SH-SY5Y (cell line): ENCODE measurements at regions not wholly inside any gene's neighbourhood (a gene's known extent, or its start where the extent isn't known, plus 50 kb on each side); places are given as distances from the start of the nearest gene placed in this dataset.

Experiments used
- GATA2 ChIP-seq: IDR thresholded peaks from 2 replicates; pipeline ENCODE4 v1.6.1; 2011; ENCODE audit warnings: mild to moderate bottlenecking, low read depth, low read length
- GATA3 ChIP-seq: IDR thresholded peaks from 2 replicates; pipeline ENCODE4 v1.6.1; 2011; ENCODE audit warnings: low read depth, mild to moderate bottlenecking, low read length, moderate library complexity

- no peak for TF ChIP-seq GATA3
- TF ChIP-seq GATA2, result no peak
These were observed 127.1 kb upstream of the TMEM164 start for GRCh38 chrX:109875831-109876230.
